Endothelial cell (in vitro differentiated cells): ENCODE measurements at regions not wholly inside any gene's neighbourhood (a gene's known extent, or its start where the extent isn't known, plus 50 kb on each side); places are given as distances from the start of the nearest gene placed in this dataset.

Experiments used
- DNase-seq: peaks from one replicate; pipeline ENCODE4 v3.0.0; 2021; ENCODE audit warnings: low spot score
- H3K27ac Mint-ChIP-seq: one replicate; pipeline ENCODE4 v1.8.0; 2021; ENCODE audit warnings: mixed read lengths, inconsistent platforms; ENCODE audit not compliant: unreplicated experiment
- H3K27me3 Mint-ChIP-seq: one replicate; pipeline ENCODE4 v1.8.0; 2021; ENCODE audit warnings: mild to moderate bottlenecking, moderate library complexity, mixed read lengths, inconsistent platforms; ENCODE audit not compliant: unreplicated experiment
- H3K36me3 Mint-ChIP-seq: one replicate; pipeline ENCODE4 v1.8.0; 2021; ENCODE audit warnings: mild to moderate bottlenecking, low read depth, mixed read lengths, inconsistent platforms; ENCODE audit not compliant: unreplicated experiment
- H3K4me1 Mint-ChIP-seq: one replicate; pipeline ENCODE4 v1.8.0; 2021; ENCODE audit warnings: mild to moderate bottlenecking, mixed read lengths, inconsistent platforms; ENCODE audit not compliant: unreplicated experiment
- H3K4me3 Mint-ChIP-seq: one replicate; pipeline ENCODE4 v1.8.0; 2021; ENCODE audit warnings: mild to moderate bottlenecking, mixed read lengths, inconsistent platforms; ENCODE audit not compliant: unreplicated experiment
- H3K9me3 Mint-ChIP-seq: one replicate; pipeline ENCODE4 v1.8.0; 2021; ENCODE audit warnings: mixed read lengths, inconsistent platforms; ENCODE audit not compliant: unreplicated experiment
- TF ChIP-seq, protein P1 (sequence below): fragments of 200-600 bp; sonication (generic); IDR thresholded peaks from one replicate; pipeline ENCODE4 v1.5.0; 2021; ENCODE audit warnings: antibody characterized with exemption; ENCODE audit not compliant: unreplicated experiment

DNA sequence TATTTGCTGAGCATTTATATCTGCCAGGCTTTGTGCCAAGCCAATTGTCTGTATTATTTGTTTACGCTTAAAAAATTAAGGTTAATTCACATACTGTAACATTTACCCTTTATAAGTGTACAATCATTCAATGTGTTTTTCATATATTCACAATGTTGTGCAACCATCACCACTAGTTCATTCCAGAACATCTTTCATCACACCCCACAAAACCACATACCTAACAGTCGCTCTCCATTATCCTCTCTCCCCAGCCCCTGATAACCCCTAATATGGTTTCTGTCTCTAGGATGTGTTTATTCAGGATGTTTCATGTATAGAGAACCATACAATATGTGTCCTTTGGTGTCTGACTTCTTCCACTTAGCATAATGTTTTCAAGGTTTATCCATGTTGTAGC lies 234.1 kb downstream of the INSIG2 start:
- TF ChIP-seq, protein P1, sequence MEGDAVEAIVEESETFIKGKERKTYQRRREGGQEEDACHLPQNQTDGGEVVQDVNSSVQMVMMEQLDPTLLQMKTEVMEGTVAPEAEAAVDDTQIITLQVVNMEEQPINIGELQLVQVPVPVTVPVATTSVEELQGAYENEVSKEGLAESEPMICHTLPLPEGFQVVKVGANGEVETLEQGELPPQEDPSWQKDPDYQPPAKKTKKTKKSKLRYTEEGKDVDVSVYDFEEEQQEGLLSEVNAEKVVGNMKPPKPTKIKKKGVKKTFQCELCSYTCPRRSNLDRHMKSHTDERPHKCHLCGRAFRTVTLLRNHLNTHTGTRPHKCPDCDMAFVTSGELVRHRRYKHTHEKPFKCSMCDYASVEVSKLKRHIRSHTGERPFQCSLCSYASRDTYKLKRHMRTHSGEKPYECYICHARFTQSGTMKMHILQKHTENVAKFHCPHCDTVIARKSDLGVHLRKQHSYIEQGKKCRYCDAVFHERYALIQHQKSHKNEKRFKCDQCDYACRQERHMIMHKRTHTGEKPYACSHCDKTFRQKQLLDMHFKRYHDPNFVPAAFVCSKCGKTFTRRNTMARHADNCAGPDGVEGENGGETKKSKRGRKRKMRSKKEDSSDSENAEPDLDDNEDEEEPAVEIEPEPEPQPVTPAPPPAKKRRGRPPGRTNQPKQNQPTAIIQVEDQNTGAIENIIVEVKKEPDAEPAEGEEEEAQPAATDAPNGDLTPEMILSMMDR = no peak
- DNase-seq = no peak
- H3K4me1 Mint-ChIP-seq = peaks cover 8% of the 10 kb centered on the region
- no peak overlapping the region for H3K4me3 Mint-ChIP-seq
- H3K9me3 Mint-ChIP-seq = no peaks in the 10 kb centered on the region
- H3K27ac Mint-ChIP-seq = no peak overlapping the region
- H3K27me3 Mint-ChIP-seq = peaks cover 3% of the 10 kb centered on the region
- no peaks in the 10 kb centered on the region for H3K36me3 Mint-ChIP-seq

DNA sequence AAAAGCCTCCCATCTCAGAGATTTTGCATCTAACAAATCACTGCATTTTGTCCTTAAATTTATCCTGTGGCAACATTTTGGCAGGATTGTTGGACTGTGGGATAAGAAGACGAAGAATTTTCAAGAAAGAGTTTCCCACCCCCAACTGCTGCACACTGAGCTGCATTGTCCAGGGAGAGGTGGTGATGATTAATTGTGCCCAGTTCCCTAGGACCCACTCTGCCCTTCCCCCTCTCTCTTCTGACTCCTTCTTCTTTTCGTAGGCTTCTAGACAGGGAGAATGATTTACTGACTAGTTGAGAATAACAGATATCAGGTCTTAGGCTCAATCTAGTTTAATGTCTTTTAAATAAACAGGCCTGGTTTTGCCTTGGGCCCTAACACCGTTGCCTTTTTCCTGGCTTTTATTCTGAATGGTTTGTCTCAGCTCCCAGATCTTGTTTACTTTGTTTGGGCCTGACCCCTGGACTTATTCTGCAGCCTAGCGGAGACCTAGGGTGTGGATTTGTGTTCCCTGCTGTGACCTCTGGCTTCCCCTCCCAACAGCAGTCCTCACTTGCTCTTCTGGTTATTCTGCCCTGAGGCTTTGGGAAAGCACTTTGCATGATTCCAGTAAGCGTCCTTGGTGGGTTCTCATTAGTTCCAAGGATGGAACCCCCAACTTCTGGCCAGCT lies 233.3 kb downstream of the INSIG2 start:
- Mint-ChIP-seq H3K36me3 (no peaks in the 10 kb centered on the region), H3K27ac (no peak overlapping the region), H3K4me1 (peaks cover 8% of the 10 kb centered on the region), H3K9me3 (no peaks in the 10 kb centered on the region), H3K27me3 (peaks cover 3% of the 10 kb centered on the region), H3K4me3 (no peak overlapping the region)
- TF ChIP-seq, protein P1 = no peak
- DNase-seq = no peak

DNA sequence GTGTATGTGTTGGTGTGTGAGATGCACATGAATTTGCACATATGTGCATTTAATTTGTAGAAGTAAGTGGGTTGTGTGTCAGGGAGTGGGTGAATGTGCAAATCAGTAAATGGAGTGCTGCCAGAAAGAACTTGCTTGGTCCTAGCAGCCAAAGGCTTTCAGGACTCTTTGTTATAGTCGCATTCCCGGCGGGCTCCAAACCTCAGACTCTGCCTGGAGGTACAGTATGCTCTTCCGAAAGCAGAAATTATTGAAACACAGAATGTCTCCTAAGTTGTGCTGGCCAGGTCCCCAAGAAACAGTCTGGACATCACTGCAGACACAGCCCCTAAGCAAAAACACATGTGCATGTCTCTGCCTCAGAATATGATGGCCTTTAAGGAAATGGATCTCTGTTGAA lies 232.4 kb downstream of the INSIG2 start:
- H3K4me3 Mint-ChIP-seq = no peak overlapping the region
- peaks cover 8% of the 10 kb centered on the region for H3K4me1 Mint-ChIP-seq
- TF ChIP-seq, protein P1 = no peak
- H3K36me3 Mint-ChIP-seq = no peaks in the 10 kb centered on the region
- no peak for DNase-seq
- peaks cover 3% of the 10 kb centered on the region for H3K27me3 Mint-ChIP-seq
- no peaks in the 10 kb centered on the region for H3K9me3 Mint-ChIP-seq
- no peak overlapping the region for H3K27ac Mint-ChIP-seq

DNA sequence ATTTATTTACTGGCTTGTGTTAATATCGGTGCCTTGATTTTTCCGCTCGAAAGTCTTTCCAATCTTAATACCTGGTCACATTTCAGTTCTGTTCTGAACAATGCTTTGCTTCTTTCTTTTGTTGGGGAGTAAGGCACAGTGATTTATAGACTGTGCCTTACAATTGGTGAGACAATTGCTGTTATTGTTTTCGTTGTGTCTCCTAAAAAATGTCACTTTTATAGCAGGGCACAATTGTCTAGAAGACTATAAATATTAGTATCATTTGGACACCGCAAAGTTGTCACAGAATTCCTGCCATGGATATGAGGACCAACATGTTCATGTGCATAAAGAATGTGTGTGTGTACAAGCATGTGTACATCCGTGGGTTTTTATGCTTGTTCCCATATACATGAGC lies 231.9 kb downstream of the INSIG2 start:
- DNase-seq = no peak
- Mint-ChIP-seq H3K27me3 (peaks cover 3% of the 10 kb centered on the region), H3K4me1 (peaks cover 8% of the 10 kb centered on the region), H3K36me3 (no peaks in the 10 kb centered on the region), H3K4me3 (no peak overlapping the region), H3K27ac (no peak overlapping the region), H3K9me3 (no peaks in the 10 kb centered on the region)
- TF ChIP-seq, protein P1 = no peak

DNA sequence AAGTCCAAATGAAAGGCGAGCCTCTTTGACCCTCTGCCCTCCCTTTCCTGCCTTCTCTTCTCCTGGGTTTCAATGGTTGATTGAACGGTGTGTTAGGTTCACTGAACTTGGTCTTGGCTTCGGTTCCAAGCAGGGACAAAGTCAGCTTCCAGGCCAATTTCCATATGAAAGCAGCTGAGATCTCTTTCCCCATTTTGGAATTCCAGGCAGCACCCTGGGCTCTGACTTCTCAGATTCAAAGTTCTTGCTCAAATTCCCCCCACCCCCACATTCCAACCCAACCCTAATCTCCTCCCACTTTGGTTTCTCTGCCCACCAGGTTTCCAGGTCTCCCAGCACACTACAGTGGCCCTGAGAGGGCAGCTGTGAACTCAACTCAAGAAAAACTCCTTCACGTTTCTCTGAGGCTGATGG lies 231.0 kb downstream of the INSIG2 start:
- H3K36me3 Mint-ChIP-seq = no peaks in the 10 kb centered on the region
- DNase-seq = no peak
- no peaks in the 10 kb centered on the region for H3K9me3 Mint-ChIP-seq
- no peak overlapping the region for H3K27ac Mint-ChIP-seq
- TF ChIP-seq, protein P1 = no peak
- H3K27me3 Mint-ChIP-seq = peaks cover 3% of the 10 kb centered on the region
- H3K4me3 Mint-ChIP-seq = no peak overlapping the region
- H3K4me1 Mint-ChIP-seq = peaks cover 8% of the 10 kb centered on the region
